Coronary artery (tissue), 2 donors: ENCODE measurements at regions not wholly inside any gene's neighbourhood (a gene's known extent, or its start where the extent isn't known, plus 50 kb on each side); places are given as distances from the start of the nearest gene placed in this dataset.
"Not testable (repeated sequence)": the region's sequence is repeated elsewhere in the genome, so short reads cannot be mapped to it uniquely, and the experiment has no call there.

Source experiments
- DNase-seq: peaks from one replicate; pipeline ENCODE4 v3.0.0-alpha.2; 2017; ENCODE audit warnings: low spot score
- H3K27ac ChIP-seq, 2 donors: fragments of 200-600 bp; sonication (generic); one replicate each; pipeline ENCODE4 v1.5.1; 2016 to 2019
- H3K4me3 ChIP-seq: fragments of 200-600 bp; sonication (generic); 2 replicates; pipeline ENCODE4 v1.5.1; 2016; ENCODE audit warnings: mild to moderate bottlenecking, moderate library complexity
- TF ChIP-seq, protein P1 (sequence below): fragments of 200-600 bp; sonication (generic); IDR thresholded peaks from one replicate; pipeline ENCODE4 v1.5.1; 2019; ENCODE audit warnings: antibody characterized with exemption

DNA sequence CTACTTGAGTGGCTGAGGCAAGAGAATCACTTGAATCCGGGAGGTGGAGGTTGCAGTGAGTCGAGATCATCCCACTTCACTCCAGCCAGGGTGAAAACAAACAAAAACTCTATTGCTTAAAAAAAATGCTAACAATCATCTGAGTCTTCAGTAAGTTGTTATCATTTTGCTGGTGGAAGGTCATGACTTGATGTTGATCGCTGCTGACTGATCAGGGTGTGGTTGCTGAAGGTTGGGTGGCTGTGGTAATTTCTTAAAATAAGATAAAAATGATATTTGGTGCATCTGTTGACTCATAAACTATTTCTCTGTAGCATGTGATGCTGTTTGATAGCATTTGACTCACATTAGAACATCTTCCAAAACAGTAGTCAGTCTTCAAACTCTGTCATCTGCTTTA is 349.4 kb upstream of the PAPPA start:
- TF ChIP-seq, protein P1, sequence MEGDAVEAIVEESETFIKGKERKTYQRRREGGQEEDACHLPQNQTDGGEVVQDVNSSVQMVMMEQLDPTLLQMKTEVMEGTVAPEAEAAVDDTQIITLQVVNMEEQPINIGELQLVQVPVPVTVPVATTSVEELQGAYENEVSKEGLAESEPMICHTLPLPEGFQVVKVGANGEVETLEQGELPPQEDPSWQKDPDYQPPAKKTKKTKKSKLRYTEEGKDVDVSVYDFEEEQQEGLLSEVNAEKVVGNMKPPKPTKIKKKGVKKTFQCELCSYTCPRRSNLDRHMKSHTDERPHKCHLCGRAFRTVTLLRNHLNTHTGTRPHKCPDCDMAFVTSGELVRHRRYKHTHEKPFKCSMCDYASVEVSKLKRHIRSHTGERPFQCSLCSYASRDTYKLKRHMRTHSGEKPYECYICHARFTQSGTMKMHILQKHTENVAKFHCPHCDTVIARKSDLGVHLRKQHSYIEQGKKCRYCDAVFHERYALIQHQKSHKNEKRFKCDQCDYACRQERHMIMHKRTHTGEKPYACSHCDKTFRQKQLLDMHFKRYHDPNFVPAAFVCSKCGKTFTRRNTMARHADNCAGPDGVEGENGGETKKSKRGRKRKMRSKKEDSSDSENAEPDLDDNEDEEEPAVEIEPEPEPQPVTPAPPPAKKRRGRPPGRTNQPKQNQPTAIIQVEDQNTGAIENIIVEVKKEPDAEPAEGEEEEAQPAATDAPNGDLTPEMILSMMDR = no peak
- Histone ChIP-seq H3K27ac (no peak overlapping the region), H3K4me3 (no peak overlapping the region)
- no peak for DNase-seq

DNA sequence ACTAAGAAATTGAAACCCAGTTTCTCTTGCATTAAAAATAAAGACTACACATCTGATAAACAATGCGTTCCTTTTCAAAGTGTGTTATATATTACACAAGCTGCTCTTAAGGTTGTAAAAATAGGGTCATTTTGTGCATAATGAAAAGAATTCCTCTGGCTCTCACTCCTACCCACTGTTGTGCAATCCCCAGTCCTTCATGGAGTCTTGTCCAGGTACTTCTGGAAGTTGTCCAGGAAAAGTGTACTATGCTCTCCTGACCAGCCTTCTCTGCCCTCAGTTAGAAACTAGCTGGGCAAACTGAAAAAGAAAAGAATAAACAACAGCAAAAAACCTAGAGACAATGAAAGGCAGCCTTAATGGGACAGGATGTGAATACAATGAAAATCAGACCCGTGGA is 345.5 kb upstream of the PAPPA start:
- H3K4me3 ChIP-seq = no peak overlapping the region
- TF ChIP-seq, protein P1 = no peak
- DNase-seq = no peak
- H3K27ac ChIP-seq = no peak overlapping the region

DNA sequence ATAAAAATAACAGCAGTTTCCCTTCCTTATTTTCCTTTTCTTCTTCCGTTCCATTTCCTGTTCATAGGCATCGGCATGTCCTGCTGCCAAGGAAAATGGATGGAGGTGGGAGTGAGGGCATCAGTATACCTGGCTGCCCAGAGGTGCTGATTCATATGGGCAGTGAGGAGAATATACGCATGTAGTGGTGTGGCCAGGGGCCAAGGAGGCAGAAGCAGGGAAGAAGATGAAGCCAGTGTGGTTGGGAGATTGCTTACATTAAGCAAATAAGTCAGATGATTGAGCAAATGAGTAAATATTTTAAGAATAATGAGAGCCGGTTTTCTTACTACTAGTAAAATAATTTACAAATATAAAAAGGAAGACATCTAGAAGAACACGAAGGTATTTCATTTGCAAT is 344.9 kb upstream of the PAPPA start:
- TF ChIP-seq, protein P1 = no peak
- Histone ChIP-seq H3K27ac (no peak overlapping the region), H3K4me3 (no peak overlapping the region)
- no peak for DNase-seq

DNA sequence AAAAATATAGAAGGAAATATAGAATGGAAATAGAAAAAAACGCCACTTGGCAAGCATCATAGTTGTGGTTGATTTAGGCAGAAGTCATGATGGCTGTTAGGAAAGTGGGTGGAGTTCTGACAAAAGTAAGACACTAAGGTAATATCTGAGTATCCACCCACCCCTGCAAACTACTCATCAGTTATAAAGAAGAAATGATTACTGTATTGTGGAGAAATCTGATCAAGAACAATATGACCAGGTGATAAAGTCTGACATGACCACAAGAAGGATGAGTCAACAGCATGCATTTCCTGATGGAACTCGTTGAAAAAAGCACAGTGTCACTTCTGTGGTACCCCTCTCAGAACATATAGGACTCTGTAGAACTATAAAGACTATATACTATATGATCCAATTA is 343.4 kb upstream of the PAPPA start:
- no peak for DNase-seq
- TF ChIP-seq, protein P1 = no peak
- Histone ChIP-seq H3K27ac (no peak overlapping the region), H3K4me3 (no peak overlapping the region)

DNA sequence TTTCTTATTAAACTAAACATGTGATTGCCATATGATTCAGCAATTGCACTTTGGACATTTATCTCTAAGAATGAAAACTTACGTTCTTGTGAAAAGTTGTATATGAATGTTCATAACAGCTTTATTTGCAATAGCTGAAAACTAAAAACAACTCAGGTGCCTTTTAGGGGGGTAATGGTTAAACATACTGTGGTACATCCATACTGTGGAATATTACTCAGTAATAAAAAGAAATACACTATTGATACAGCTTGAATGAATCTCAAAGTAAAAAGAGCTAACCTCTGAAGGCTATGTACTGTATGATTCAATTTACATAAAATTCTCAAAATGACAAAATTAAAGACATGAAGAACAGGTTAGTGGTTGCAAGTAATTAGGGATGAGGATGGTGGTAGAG is 339.5 kb upstream of the PAPPA start:
- TF ChIP-seq, protein P1 = no peak
- Histone ChIP-seq H3K4me3 (no peak overlapping the region), H3K27ac (no peak overlapping the region)
- DNase-seq = no peak

DNA sequence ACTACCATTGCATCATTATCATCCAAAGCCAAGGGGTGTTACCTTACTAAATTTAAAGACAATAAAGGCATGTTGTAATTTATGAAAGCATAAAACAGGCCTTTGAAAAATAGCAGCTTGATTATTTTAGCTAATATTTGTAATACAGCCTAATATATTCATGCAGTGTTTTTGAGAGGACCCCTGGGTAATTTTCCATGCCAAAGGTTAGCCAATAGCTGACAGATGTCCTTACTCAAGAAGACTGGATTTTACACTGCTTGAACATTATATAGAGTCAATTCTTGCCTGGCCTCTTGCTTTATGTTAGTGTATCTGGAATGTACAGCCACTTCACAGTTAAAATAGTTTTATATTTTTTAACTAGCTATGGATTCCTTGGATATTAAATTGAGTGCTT is 337.8 kb upstream of the PAPPA start:
- Histone ChIP-seq H3K4me3 (no peak overlapping the region), H3K27ac (no peak overlapping the region)
- DNase-seq = no peak
- TF ChIP-seq, protein P1 = no peak

DNA sequence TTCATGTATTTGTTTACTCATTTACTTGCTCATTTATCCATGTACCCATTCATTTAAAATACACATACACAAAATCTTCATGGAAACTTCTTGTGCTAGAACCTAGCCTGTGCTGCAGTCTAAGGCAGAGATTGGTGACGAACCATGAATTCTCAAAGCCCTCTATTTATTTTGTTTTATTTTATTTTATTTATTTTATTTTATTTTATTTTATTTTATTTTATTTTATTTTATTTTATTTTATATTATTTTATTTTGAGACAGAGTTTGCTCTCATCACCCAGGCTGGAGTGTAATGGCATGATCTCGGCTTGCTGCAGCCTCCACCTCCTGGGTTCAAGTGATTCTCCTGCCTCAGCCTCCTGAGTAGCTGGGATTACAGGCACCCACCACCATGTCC is 334.9 kb upstream of the PAPPA start:
- not testable (repeated sequence) for H3K27ac ChIP-seq, H3K4me3 ChIP-seq, DNase-seq

DNA sequence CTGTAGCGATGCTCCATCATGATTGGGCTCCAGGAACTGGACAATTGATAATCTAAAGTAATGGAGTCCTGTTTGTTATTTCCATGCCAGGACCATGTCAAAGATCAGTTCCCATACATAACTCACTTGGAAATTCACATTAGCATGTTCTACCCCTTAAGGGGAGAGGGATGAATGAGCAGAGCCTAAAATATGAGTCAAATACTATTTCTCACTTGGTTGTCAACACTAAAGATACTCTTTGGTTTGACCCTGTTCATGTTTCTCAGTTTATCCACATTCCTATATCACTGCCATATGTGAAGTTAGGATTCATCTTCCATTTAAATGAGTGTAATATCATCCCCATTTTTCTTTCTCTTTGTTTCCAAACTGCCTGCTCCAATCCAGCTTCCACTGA is 321.6 kb upstream of the PAPPA start:
- H3K27ac ChIP-seq = no peak overlapping the region
- DNase-seq = no peak
- TF ChIP-seq, protein P1 = no peak
- H3K4me3 ChIP-seq = no peak overlapping the region
